Stimulated activated CD4-positive, alpha-beta T cell treated with anti-CD3 and anti-CD28 coated beads, Interleukin-4, amount 100 ng/mL, for 1 hour (primary cell): ENCODE measurements at regions not wholly inside any gene's neighbourhood (a gene's known extent, or its start where the extent isn't known, plus 50 kb on each side); places are given as distances from the start of the nearest gene placed in this dataset.

ENCODE experiments used
- DNase-seq: peaks from one replicate; pipeline ENCODE4 v3.0.0-alpha.2; 2020

GRCh38 chr10:43754569-43755260 is 106.0 kb upstream of the ZNF32 start:
- no peak for DNase-seq

- no peak for DNase-seq
Observed at GRCh38 chr10:43753397-43754061, 104.8 kb upstream of the ZNF32 start.

GRCh38 chr10:43752682-43753081 is 104.0 kb upstream of the ZNF32 start:
- DNase-seq = no peak

- no peak for DNase-seq
Observed at GRCh38 chr10:43751646-43752045, 103.0 kb upstream of the ZNF32 start.

GRCh38 chr10:43749940-43750552 is 101.4 kb upstream of the ZNF32 start:
- DNase-seq = no peak

- DNase-seq = no peak
Observed at GRCh38 chr10:43749145-43749576, 100.5 kb upstream of the ZNF32 start.

GRCh38 chr10:43748560-43748959 is 99.9 kb upstream of the ZNF32 start:
- no peak for DNase-seq

- DNase-seq = no peak
Observed at GRCh38 chr10:43746906-43747305, 98.2 kb upstream of the ZNF32 start.

GRCh38 chr10:43739161-43739560 is 90.5 kb upstream of the ZNF32 start:
- no peak for DNase-seq

GRCh38 chr10:43737003-43737402 is 88.3 kb upstream of the ZNF32 start:
- no peak for DNase-seq

- DNase-seq = no peak
Observed at GRCh38 chr10:43735907-43736306, 87.2 kb upstream of the ZNF32 start.

GRCh38 chr10:43734716-43735115 is 86.0 kb upstream of the ZNF32 start:
- DNase-seq = no peak

- DNase-seq = no peak
Observed at GRCh38 chr10:43731486-43731885, 82.8 kb upstream of the ZNF32 start.

- DNase-seq = no peak
Observed at GRCh38 chr10:43728425-43728824, 79.7 kb upstream of the ZNF32 start.

GRCh38 chr10:43727935-43728334 is 79.3 kb upstream of the ZNF32 start:
- DNase-seq = no peak

GRCh38 chr10:43715334-43715733 is 66.7 kb upstream of the ZNF32 start:
- no peak for DNase-seq

GRCh38 chr10:43712821-43713584 is 64.3 kb upstream of the ZNF32 start:
- no peak for DNase-seq

- no peak for DNase-seq
Observed at GRCh38 chr10:43710772-43711471, 62.2 kb upstream of the ZNF32 start.

- DNase-seq = no peak
Observed at GRCh38 chr10:43708262-43708661, 59.6 kb upstream of the ZNF32 start.

GRCh38 chr10:43707770-43708169 is 59.1 kb upstream of the ZNF32 start:
- no peak for DNase-seq

- DNase-seq = no peak
Observed at GRCh38 chr10:43706166-43706565, 57.5 kb upstream of the ZNF32 start.

GRCh38 chr10:43703286-43703685 is 54.6 kb upstream of the ZNF32 start:
- DNase-seq = no peak

GRCh38 chr10:43702936-43703281 is 54.2 kb upstream of the ZNF32 start:
- DNase-seq = no peak
